ENCODE measurements at regions not wholly inside any gene's neighbourhood (a gene's known extent, or its start where the extent isn't known, plus 50 kb on each side); places are given as distances from the start of the nearest gene placed in this dataset.

DNA sequence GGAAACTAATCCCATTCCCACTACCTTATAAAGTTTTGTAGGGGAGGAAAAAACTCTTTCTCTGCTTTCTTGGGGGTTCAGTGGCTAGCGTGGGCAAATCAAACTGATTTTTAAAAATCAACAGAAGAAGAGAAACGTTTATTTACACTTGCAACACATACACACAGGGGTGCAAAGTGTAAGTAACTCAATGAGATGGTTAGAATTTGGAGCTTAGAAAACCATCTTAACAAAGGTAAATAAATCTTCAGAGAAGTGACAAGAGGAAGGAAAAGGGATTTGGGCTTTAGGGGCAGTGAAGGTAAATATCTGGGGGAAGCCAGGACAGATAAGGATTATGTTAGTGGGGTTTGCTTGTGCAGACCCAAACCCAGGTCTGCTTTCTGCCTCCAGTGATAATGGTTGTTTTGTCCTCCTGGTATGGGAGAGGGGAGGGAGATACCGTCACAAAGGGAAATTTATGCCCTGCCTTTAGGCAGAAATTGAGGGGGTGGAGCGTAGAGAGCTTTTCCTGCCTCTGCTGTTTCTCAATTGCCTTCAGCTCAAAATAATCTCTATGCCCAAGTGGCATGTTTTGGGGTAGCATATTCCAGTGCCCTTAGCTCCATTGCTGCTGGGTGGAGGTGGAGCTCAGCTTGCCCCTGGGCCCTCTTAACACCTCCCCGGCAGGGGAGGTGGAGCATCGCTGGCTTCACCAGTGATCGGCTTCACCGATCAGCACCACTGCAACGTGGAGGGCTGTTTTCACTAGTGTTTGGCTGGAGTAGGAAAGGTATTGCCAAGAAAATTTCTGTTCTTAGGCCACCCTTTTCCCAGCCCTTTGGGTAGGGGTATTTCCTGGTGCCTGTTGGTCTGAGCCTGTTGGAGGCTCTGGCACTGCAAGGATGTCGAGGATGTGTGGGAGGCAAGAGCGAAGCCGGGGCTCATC is 92.2 kb downstream of the TEX51 start:
- no peak for DNase-seq (ENCODE audit: low read depth)

DNA sequence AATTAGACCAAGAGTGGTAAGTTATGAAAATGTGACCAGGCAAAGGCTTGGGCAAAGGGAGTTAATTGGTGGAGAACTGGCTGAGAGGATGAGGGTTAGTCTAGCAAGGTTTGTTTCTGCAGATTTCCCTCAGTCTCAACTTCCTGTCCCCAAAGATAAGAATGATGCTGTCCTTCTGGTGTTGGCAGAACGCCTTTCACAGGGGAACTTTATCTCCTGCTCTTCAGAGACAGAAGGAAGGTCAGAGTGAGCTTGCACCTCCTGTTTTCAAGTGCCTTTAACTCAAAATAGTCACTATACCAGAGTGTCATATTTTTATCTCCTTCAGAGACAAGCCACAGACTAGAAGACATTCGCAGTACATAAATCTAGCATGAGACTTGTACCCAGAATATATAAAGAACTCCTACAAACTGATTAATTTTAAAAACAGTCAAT is 95.7 kb downstream of the TEX51 start:
- no peak for DNase-seq (ENCODE audit: low read depth)

DNA sequence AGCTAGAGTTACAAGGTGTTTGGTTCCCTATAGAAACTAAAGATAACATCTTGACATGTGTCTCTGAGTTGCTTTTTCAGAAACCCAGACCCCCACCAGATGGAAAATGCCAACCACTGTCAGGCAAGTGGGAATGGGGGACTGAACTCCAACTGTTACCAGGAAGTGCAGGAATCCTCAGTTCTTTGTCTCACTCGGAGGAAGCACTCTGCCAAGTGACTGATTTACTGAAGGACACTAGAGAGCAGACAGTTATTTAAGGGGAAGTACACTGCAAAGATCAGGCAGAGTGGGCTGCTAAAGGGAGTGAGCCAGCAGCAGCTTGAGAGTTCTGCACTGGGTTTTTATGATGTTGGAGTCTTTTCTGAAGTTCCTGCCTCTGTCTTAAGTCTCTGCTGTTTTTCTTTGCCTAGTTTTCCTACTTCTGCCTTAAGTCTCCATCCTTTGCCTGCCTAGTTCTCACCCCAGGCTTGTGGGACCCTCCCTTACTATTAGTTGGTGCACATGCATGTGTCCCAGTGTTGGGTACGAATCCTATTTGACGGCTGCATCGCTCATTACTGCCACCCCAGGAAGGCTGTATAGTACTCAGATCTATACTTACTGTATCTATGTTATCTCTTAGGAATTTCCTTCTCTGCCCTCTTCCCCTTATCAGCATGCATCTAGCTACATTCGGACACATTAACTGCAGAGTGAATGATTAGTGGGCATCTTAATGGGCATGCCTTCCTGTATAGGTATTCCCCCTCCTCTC is 97.1 kb downstream of the TEX51 start:
- no peak for DNase-seq (ENCODE audit: low read depth)

- no peak for DNase-seq (ENCODE audit: low read depth)
Observed at GRCh38 chr2:126996378-126996699, 97.6 kb downstream of the TEX51 start.
